ENCODE measurements at regions not wholly inside any gene's neighbourhood (a gene's known extent, or its start where the extent isn't known, plus 50 kb on each side); places are given as distances from the start of the nearest gene placed in this dataset.
A peak's percentile ranks its signal among the peaks of the same experiment; 100 is the strongest.
"Not testable (repeated sequence)": the region's sequence is repeated elsewhere in the genome, so short reads cannot be mapped to it uniquely, and the experiment has no call there.

GRCh38 chr6:11323666-11324452 lies 91.4 kb upstream of the NEDD9 start:
- peaks cover 20 to 42% (median 22%) of the 10 kb centered on the region in 3 donors for H3K4me1 Mint-ChIP-seq
- no peaks in the 10 kb centered on the region for H3K9me3 Mint-ChIP-seq
- no peaks in the 10 kb centered on the region for H3K27me3 Mint-ChIP-seq
- H3K4me3 Mint-ChIP-seq, result peak overlapping the region in 2 of 4 donors; percentile 63 to 77
- peaks cover 11% of the 10 kb centered on the region for H3K36me3 Mint-ChIP-seq
- H3K27ac Mint-ChIP-seq, result no peak overlapping the region

DNA sequence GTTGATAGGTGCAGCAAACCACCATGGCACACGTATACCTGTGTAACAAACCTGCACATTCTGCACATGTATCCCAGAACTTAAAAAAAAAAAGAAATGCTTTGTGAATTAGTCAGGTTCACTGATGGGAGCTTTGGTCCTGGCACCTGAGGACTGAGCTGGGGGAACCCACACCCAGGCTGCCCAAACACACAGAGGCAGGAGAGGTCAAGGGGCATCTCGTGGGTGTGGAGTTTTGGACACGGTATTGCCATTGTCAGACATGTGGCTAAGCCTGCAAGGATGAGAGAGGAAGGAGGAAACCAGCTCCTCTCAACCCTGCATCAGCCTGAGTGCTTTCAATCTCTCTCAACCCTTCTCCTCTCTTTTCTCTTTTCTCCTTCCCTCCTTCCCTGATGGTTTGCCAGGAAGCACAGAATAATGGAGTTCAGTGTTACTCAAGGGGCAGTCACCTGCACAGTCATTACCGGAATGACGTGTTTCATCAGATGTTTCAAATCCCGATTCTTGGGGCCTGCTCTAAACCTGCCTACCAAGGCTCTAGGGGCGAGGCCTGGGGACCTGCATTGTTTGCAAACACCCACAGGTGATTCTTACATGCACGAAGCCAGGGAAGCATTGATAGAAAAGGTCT lies 89.9 kb upstream of the NEDD9 start:
- peak overlapping the region in 2 of 3 donors; percentile 62 to 87 for H3K27ac Mint-ChIP-seq
- no peaks in the 10 kb centered on the region for H3K9me3 Mint-ChIP-seq
- H3K4me1 Mint-ChIP-seq, result peaks cover 18 to 41% (median 24%) of the 10 kb centered on the region in 3 donors
- H3K4me3 Mint-ChIP-seq, result peak overlapping the region in 1 of 4 donors; percentile 58
- no peaks in the 10 kb centered on the region for H3K27me3 Mint-ChIP-seq
- peaks cover 12% of the 10 kb centered on the region for H3K36me3 Mint-ChIP-seq

DNA sequence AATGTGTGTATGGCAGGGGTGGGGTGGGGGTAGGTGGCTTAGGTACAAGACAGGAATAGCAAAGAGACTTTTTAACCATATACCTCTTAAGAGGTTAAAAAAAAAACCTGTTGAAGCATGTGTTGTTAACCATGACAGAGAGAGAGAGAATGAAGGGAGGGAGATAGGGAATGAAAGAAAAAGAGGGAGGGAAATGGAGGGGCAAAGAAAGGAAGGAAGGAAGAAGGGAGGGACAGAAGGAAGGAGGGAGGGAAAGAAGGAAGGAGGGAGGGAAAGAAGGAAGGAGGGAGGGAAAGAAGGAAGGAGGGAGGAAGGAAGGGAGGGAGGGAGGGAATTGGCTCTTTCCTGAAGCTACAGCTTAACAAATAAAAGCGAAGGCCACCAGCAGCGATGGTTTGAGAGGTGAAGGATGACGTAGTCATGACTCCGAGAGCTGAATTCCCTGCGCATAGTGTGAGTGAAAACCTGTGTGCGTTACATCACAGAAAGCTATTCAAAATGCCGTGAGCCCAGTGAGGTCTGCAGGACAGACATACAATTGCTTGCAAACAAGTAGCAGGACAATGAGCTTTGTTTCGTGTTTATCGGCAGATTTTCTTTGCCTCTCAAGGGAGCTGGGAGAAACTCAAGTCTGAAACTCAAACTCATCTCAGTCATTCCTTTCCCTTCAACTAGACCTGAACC lies 88.6 kb upstream of the NEDD9 start:
- Mint-ChIP-seq H3K27ac (peak overlapping the region in 1 of 3 donors; percentile 62), H3K27me3 (no peaks in the 10 kb centered on the region), H3K4me1 (peaks cover 12 to 36% (median 28%) of the 10 kb centered on the region in 3 donors), H3K9me3 (no peaks in the 10 kb centered on the region), H3K4me3 (no peak overlapping the region), H3K36me3 (peaks cover 18% of the 10 kb centered on the region)

GRCh38 chr6:11318835-11319813 lies 86.7 kb upstream of the NEDD9 start:
- peaks cover 8 to 22% (median 18%) of the 10 kb centered on the region in 3 donors for H3K4me1 Mint-ChIP-seq

GRCh38 chr6:11317885-11318771 lies 85.7 kb upstream of the NEDD9 start:
- Mint-ChIP-seq H3K4me3 (peak overlapping the region in 1 of 4 donors; percentile 92), H3K9me3 (peaks cover 0 to 2% (median 0%) of the 10 kb centered on the region in 3 donors), H3K27me3 (no peaks in the 10 kb centered on the region), H3K4me1 (peaks cover 8 to 21% (median 17%) of the 10 kb centered on the region in 3 donors), H3K27ac (peak overlapping the region in 2 of 3 donors; percentile 21 to 31), H3K36me3 (peaks cover 18% of the 10 kb centered on the region)

More at GRCh38 chr6:11318835-11319813, 86.7 kb upstream of the NEDD9 start:
- peak overlapping the region in 2 of 3 donors; percentile 1 to 18 for H3K27ac Mint-ChIP-seq
- peak overlapping the region in 1 of 4 donors; percentile 27 for H3K4me3 Mint-ChIP-seq
- no peaks in the 10 kb centered on the region for H3K9me3 Mint-ChIP-seq
- peaks cover 18% of the 10 kb centered on the region for H3K36me3 Mint-ChIP-seq
- H3K27me3 Mint-ChIP-seq, result no peaks in the 10 kb centered on the region

- H3K36me3 Mint-ChIP-seq, result peaks cover 21% of the 10 kb centered on the region
- peak overlapping the region in 2 of 3 donors; percentile 42 to 48 for H3K27ac Mint-ChIP-seq
- peaks cover 16 to 24% (median 19%) of the 10 kb centered on the region in 3 donors for H3K4me1 Mint-ChIP-seq
- H3K4me3 Mint-ChIP-seq, result no peak overlapping the region
- peaks cover 0 to 2% (median 0%) of the 10 kb centered on the region in 3 donors for H3K9me3 Mint-ChIP-seq
- no peaks in the 10 kb centered on the region for H3K27me3 Mint-ChIP-seq
These were observed 83.4 kb upstream of the NEDD9 start for GRCh38 chr6:11315743-11316437.

DNA sequence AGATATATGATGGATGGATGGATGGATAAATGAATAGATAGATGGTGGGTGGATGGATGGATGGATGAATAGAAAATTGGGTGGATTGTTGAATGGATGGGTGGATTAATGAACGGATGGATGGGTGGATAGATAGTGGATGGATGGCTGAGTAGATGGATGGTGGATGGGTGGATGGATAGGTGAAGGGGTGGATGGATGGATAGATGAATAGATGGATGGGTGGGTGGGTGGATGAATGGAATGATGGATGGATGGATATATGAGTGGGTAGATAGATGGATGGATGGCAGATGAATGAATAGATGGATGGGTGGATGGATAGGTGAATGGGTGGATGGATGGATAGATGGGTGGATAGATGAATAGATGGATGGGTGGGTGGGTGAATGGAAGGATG lies 80.7 kb upstream of the NEDD9 start:
- peak overlapping the region in 1 of 3 donors; percentile 6 for H3K27ac Mint-ChIP-seq
- H3K4me1 Mint-ChIP-seq, result peaks cover 13 to 21% (median 17%) of the 10 kb centered on the region in 3 donors
- no peak overlapping the region for H3K4me3 Mint-ChIP-seq
- peaks cover 15% of the 10 kb centered on the region for H3K36me3 Mint-ChIP-seq
- H3K9me3 Mint-ChIP-seq, result peaks cover 0 to 2% (median 0%) of the 10 kb centered on the region in 3 donors
- H3K27me3 Mint-ChIP-seq, result no peaks in the 10 kb centered on the region

- Mint-ChIP-seq H3K27me3 (no peaks in the 10 kb centered on the region), H3K9me3 (peaks cover 0 to 2% (median 0%) of the 10 kb centered on the region in 3 donors), H3K36me3 (peaks cover 12% of the 10 kb centered on the region), H3K4me3 (no peak overlapping the region), H3K27ac (peak overlapping the region in 1 of 3 donors; percentile 67), H3K4me1 (peaks cover 12 to 21% (median 15%) of the 10 kb centered on the region in 3 donors)
These were observed 79.5 kb upstream of the NEDD9 start for GRCh38 chr6:11311970-11312369.

DNA sequence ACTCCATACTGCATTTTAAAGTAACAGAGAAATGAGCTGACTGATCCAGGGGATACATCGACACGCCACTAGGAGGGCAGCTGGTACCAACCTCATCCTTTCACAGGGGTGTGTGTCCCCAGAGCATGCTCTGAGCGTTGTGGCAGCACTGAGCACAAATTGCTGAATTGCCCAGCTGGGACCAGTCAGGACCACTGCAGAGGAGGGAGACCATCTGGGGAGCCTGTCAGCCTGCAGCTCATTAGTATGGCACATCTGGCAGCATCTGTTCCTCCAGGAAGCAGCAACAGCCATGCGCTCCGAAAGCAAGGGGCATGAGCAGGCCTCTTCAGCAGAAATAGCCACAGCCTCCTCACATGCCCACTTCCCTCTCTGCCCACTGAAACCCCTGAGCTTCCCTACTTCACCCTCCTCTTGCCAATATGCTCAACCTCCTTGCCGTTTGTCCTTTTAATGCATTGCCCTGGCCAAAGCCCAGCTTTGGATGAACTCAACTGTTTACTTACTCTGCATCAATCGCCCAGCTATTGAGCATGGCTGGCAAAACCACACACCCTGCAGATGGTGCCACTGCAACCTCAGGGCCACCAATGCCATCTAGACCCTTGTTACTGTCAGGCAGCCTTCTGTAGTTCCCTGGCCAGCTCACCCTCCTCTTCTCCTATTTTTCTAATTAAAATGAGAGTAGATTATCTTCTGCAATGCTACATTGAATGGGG lies 77.6 kb upstream of the NEDD9 start:
- H3K9me3 Mint-ChIP-seq, result peaks cover 0 to 3% (median 0%) of the 10 kb centered on the region in 3 donors
- H3K27ac Mint-ChIP-seq, result no peak overlapping the region
- peaks cover 11 to 18% (median 12%) of the 10 kb centered on the region in 3 donors for H3K4me1 Mint-ChIP-seq
- no peaks in the 10 kb centered on the region for H3K27me3 Mint-ChIP-seq
- peaks cover 18% of the 10 kb centered on the region for H3K36me3 Mint-ChIP-seq
- no peak overlapping the region for H3K4me3 Mint-ChIP-seq

- H3K36me3 Mint-ChIP-seq, result peaks cover 40% of the 10 kb centered on the region
- H3K27me3 Mint-ChIP-seq, result no peaks in the 10 kb centered on the region
- H3K4me3 Mint-ChIP-seq, result no peak overlapping the region
- H3K9me3 Mint-ChIP-seq, result peaks cover 0 to 2% (median 0%) of the 10 kb centered on the region in 3 donors
- no peak overlapping the region for H3K27ac Mint-ChIP-seq
- H3K4me1 Mint-ChIP-seq, result peaks cover 7 to 20% (median 15%) of the 10 kb centered on the region in 3 donors
These were observed 74.8 kb upstream of the NEDD9 start for GRCh38 chr6:11307226-11307625.

DNA sequence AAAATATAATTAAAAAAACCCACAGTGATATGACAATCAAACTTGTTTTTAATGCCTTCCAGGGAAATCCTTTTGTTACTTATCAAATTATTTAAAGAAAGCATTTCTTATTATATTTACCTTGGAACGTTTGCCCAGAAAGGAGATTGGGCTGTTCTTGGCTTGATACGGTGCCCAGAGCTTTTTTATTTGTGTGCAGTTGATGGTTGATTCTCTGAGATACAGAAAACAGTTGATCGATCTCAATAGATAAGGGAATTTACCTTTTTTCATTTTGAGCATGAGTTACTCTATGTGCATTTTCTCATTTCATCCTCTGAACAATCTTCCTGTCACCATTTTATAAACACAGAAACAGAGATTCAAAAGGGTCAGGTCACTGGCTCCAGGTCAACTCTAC lies 72.5 kb upstream of the NEDD9 start:
- Mint-ChIP-seq H3K4me3 (no peak overlapping the region), H3K36me3 (peaks cover 52% of the 10 kb centered on the region), H3K9me3 (peaks cover 0 to 5% (median 0%) of the 10 kb centered on the region in 3 donors), H3K27ac (no peak overlapping the region), H3K4me1 (peaks cover 5 to 14% (median 10%) of the 10 kb centered on the region in 3 donors), H3K27me3 (no peaks in the 10 kb centered on the region)

- Mint-ChIP-seq H3K4me1 (peaks cover 5 to 14% (median 10%) of the 10 kb centered on the region in 3 donors), H3K36me3 (peaks cover 58% of the 10 kb centered on the region)
- H3K27ac Mint-ChIP-seq, H3K9me3 Mint-ChIP-seq, H3K27me3 Mint-ChIP-seq, H3K4me3 Mint-ChIP-seq: not testable (repeated sequence)
These were observed 67.5 kb upstream of the NEDD9 start for GRCh38 chr6:11299876-11300428.
